Posterior cingulate gyrus (tissue), 11 donors: ENCODE measurements at regions not wholly inside any gene's neighbourhood (a gene's known extent, or its start where the extent isn't known, plus 50 kb on each side); places are given as distances from the start of the nearest gene placed in this dataset.

Source experiments
- DNase-seq, 10 donors: peaks; one replicate each; pipeline versions ENCODE4 v3.0.0 to v3.0.0-alpha.2; 2020 to 2021; ENCODE audit warnings: mixed read lengths in 3 of 10
- intact Hi-C: fragments of 100-400 bp; cut with DNase I; formaldehyde crosslinking; loops from one replicate; pipeline ENCODE4 v1.15.1; 2023

GRCh38 chr5:39730006-39730405, 305.2 kb upstream of the DAB2 start:
- intact Hi-C loops, result no loop called here
- DNase-seq, result peak in 1 of 10 donors; percentile 63

DNA sequence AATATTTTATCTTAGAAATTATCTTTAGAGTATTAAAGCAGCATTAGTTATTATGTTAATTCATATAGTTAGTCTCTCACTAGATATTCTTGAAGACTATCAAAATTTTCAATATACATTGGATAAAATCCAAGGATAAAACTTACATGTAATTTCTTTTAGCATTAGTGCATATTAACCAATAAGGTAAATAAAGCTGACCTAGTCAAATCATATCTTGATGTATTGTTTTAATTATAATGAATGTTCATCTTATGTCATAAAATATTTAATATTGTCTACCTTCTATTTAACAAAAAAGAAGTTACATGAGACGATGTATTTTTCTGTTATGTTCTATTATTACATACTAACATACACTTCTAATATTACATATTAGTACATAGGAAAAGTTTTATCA, 301.7 kb upstream of the DAB2 start:
- no peak for DNase-seq
- intact Hi-C loops, result no loop called here

- DNase-seq, result peak in 2 of 10 donors; percentile 52 to 59
- intact Hi-C loops, result no loop called here
Observed at GRCh38 chr5:39721394-39721793, 296.6 kb upstream of the DAB2 start.

- intact Hi-C loops, result no loop called here
- no peak for DNase-seq
Observed at GRCh38 chr5:39720136-39720535, 295.4 kb upstream of the DAB2 start.

GRCh38 chr5:39717176-39717897, 292.6 kb upstream of the DAB2 start:
- intact Hi-C loops, result no loop called here
- DNase-seq, result no peak

DNA sequence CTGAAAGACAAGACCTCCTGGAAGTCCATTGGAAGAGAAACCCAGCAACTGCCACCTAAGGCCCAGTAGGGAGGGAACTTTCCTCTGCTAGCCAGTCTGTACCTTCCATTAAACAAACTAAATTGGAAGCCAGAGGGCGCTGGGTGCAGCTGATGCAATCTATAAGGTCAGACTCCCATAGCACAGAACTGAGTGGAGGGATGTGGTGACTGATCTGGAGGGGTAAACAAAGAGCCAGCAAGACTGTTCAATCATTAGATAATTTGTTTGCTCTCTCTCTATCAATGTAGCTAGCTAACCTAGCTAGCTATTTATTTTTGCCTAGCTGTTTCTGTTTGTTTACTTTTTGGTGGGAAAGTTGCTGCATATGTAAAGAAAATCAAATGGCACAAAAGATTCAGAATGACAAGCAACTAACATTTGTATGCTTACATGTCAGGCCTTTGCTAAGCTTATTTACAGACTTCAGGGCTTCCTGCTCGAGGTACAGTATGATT, 291.8 kb upstream of the DAB2 start:
- intact Hi-C loops, result no loop called here
- no peak for DNase-seq

- DNase-seq, result peak in 2 of 10 donors; percentile 16
- intact Hi-C loops, result loop anchor here (2.0 kb wide), 1 partner anchor 975 kb away; no protein-coding TSS in a partner anchor
Observed at GRCh38 chr5:39714036-39714698, 289.4 kb upstream of the DAB2 start.

DNA sequence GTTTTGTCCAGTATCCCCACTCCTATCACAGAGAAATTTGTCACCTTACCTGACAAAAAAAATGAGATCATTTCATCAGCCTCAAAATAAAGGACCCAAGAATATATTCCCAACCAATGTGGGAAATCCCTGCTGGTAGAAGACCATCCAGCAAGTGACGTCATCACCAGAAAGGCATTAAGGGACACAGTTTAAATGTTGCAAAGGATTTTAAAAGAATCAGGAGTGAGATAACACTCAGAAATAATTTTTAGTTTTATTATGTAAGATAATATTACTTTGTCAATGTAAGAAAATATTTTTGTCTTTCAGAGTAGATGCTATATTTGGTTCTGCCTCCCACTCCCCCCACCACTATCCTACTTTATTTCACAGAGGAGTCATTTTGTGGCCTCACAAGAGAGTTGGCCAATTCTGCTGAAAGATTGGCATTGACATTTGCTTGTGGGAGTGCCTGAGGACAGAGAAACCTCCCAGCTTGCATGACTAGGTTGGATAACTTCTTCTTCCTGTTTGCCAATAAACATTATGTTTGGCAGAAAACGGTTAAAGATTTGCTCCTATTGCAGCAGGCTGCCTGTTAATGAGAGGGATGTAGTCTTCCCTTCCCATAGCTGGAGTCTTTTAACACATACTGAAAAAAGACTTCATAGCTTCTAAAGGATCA, 288.6 kb upstream of the DAB2 start:
- no peak for DNase-seq
- intact Hi-C loops, result no loop called here

DNA sequence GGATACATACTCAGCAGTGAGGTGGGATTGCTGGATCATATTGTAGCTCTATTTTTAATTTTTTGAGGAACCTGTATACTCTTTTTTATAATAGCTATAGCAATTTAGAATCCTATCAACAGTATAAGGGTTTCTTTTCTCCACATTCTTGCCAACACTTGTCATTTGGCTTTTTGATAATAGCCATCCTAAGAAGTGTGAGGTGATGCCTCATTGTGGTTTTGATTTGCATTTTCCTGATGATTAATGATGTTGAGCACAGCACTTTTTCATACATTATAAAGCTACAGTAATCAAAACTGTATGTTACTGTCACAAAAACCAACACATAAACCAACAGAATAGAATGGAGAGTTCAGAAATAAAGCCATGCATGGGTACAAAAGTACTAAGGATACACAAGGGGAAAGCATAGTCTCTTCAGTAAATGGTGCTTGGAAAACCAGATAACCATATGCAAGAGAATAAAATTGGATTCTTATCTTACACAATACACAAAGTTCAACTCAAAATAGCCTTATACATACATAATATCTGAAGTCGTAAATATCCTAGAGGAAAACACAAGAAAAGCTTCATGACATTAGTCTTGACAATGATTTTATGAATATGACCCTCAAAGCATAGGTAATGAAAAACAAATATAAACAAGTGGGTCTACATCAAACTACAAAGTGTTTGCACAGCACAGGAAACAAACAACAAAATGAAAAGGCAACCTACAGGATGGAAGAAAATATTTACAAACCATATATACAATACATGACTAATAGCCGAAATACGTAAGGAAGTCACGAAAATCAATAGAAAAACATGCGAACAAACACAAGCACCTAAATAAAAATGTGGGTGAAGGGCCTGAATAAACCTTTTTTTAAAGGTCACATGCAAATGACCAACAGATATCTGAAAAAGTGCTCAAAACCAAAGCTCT, 287.8 kb upstream of the DAB2 start:
- intact Hi-C loops, result no loop called here
- DNase-seq, result no peak

DNA sequence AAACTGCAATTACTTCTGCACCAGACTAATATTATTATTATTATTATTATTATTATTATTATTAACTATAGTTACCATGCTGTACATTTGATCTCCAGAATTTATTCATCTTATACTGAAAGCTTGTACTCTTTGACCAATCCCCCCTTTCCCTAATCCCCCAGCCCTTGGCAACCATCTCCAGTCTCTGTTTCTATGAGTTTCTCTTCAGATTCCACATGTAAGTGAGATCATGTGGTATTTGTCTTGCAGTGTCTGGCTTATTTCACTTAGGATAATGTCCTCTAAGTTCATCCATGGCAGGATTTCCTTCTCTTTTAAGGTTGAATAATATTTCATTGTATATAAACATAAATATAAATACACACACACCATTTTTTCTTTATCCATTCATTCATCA, 287.0 kb upstream of the DAB2 start:
- intact Hi-C loops, result no loop called here
- no peak for DNase-seq

GRCh38 chr5:39709032-39709431, 284.3 kb upstream of the DAB2 start:
- intact Hi-C loops, result no loop called here
- DNase-seq, result no peak

- no peak for DNase-seq
- intact Hi-C loops, result no loop called here
Observed at GRCh38 chr5:39702928-39703327, 278.1 kb upstream of the DAB2 start.

DNA sequence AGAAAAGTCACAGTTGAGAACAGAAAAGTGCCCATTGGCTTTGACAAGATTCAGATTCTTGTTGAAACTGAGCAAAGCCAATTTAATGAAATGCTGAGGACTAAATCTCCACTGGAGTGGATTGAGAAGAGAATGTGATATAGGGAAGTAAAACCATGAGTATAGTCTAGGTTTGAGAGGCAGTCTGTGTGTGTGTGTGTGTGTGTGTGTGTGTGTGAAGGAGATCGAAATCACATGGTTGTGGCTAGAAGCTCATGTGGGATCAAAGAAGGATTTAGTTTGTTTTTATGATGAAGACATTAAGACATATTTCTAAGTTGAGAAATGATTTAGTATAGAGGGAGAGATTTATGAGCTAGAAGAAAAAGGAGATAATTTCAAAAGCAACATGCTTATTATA, 275.7 kb upstream of the DAB2 start:
- intact Hi-C loops, result no loop called here
- no peak for DNase-seq

GRCh38 chr5:39698838-39699560, 274.2 kb upstream of the DAB2 start:
- intact Hi-C loops, result no loop called here
- no peak for DNase-seq

DNA sequence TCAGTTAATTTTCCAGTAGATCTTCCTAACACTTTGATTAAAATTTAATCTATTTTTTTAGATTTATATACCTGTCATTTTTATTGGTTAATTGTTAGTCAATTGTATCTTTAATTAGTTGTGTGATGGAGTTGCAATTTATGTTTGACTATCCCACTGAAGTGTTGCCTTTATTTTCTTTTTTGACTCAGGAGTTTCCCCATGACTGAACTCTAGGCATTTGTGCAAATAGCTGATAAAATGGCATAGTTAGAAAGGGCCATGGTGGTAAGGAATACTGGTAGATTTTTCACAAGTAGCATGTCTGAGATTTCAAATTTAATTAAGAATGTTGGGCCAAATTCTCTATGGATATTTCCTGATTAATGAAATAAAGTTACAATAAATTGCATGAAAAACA, 273.1 kb upstream of the DAB2 start:
- intact Hi-C loops, result no loop called here
- no peak for DNase-seq

GRCh38 chr5:39696672-39697398, 272.1 kb upstream of the DAB2 start:
- intact Hi-C loops, result no loop called here

GRCh38 chr5:39691993-39692392, 267.2 kb upstream of the DAB2 start:
- no peak for DNase-seq
- intact Hi-C loops, result no loop called here

More at GRCh38 chr5:39696672-39697398, 272.1 kb upstream of the DAB2 start:
- DNase-seq, result no peak

DNA sequence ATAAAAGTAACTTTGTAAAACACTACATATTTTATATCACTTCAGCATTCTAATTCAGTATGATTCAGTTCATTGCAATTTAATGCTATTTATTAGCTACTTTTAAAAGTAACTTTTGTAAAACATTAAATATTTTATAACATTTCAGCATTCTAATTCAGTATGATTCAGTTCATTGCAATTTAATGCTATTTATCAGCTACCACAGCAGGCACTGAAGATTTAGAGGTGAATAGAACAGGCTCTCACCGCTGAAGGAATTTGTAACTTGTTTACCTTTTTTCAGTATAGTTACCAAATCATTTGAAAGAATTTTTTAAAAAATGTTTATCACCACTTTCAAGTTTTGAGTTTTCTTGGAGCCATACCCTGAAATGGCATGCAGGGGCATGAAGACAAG, 266.4 kb upstream of the DAB2 start:
- intact Hi-C loops, result no loop called here

GRCh38 chr5:39689919-39690318, 265.1 kb upstream of the DAB2 start:
- intact Hi-C loops, result no loop called here
- DNase-seq, result no peak

More for the DNA sequence above, 266.4 kb upstream of the DAB2 start:
- no peak for DNase-seq
